ENCODE measurements at regions not wholly inside any gene's neighbourhood (a gene's known extent, or its start where the extent isn't known, plus 50 kb on each side); places are given as distances from the start of the nearest gene placed in this dataset.

- intact Hi-C loops (cut with DNase I), result no loop called here
- no peak for TF ChIP-seq CTCF (IDR thresholded peaks at IDR 0.05)
- TF ChIP-seq POLR2A (IDR thresholded peaks at IDR 0.05), result no peak
- H3K27ac ChIP-seq, result no peak overlapping the region
- no peaks in the 10 kb centered on the region for H3K9me3 ChIP-seq
- no peaks in the 10 kb centered on the region for H3K36me3 ChIP-seq
- H3K4me3 ChIP-seq, result no peak overlapping the region
- H3K4me1 ChIP-seq, result no peaks in the 10 kb centered on the region
- DNase-seq (no peak), ATAC-seq (no peak)
- H3K27me3 ChIP-seq, result no peaks in the 10 kb centered on the region
- WGBS (ENCODE audit: insufficient coverage, low coverage, low lambda C conversion rate, missing lambda C conversion rate), result 72% methylated on average over 3 of the region's 3 CpGs
Measured at GRCh38 chr3:64426551-64426950, 201.3 kb upstream of the PRICKLE2 start.

GRCh38 chr3:64422932-64423331 is 197.7 kb upstream of the PRICKLE2 start:
- 57% methylated on average over 4 of the region's 4 CpGs for WGBS (ENCODE audit: insufficient coverage, low coverage, low lambda C conversion rate, missing lambda C conversion rate)
- no peak for TF ChIP-seq POLR2A (IDR thresholded peaks at IDR 0.05)
- TF ChIP-seq CTCF (IDR thresholded peaks at IDR 0.05), result no peak
- ATAC-seq, result no peak
- no peaks in the 10 kb centered on the region for H3K27me3 ChIP-seq
- intact Hi-C loops (cut with DNase I), result no loop called here
- no peak overlapping the region for H3K4me3 ChIP-seq
- no peak overlapping the region for H3K27ac ChIP-seq
- DNase-seq, result no peak
- H3K9me3 ChIP-seq, result no peaks in the 10 kb centered on the region
- no peaks in the 10 kb centered on the region for H3K4me1 ChIP-seq
- H3K36me3 ChIP-seq, result no peaks in the 10 kb centered on the region

GRCh38 chr3:64422192-64422591 is 196.9 kb upstream of the PRICKLE2 start:
- 56% methylated on average over 7 of the region's 7 CpGs for WGBS (ENCODE audit: insufficient coverage, low coverage, low lambda C conversion rate, missing lambda C conversion rate)

DNA sequence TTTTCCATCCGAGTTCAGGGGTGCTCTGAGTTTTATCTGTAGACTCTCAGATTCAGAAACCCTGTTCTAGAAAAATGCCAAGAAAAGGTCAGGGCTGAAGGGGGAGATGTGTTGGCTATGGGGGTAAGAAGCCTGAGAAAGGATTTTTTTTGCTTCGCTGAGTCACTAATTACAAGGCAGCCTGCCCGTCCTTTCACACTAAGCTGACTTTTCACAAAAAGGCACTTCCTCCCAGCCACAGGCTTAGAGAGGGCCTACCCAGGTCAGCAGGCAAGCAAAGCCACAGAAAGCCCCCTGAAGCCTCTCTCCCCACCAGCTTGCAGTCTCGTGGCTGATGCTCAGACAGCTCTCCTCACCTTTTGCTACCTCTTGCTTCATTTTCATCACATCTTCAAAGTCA is 192.6 kb upstream of the PRICKLE2 start:
- WGBS (ENCODE audit: insufficient coverage, low coverage, low lambda C conversion rate, missing lambda C conversion rate), result 42% methylated on average over 3 of the region's 4 CpGs
- Histone ChIP-seq H3K27me3 (no peaks in the 10 kb centered on the region), H3K9me3 (no peaks in the 10 kb centered on the region), H3K4me1 (no peaks in the 10 kb centered on the region), H3K36me3 (no peaks in the 10 kb centered on the region), H3K27ac (no peak overlapping the region), H3K4me3 (no peak overlapping the region)
- ATAC-seq (no peak), DNase-seq (no peak)
- TF ChIP-seq CTCF (IDR thresholded peaks at IDR 0.05), result no peak
- TF ChIP-seq POLR2A (IDR thresholded peaks at IDR 0.05), result no peak
- intact Hi-C loops (cut with DNase I), result no loop called here

More at GRCh38 chr3:64422192-64422591, 196.9 kb upstream of the PRICKLE2 start:
- Histone ChIP-seq H3K4me1 (no peaks in the 10 kb centered on the region), H3K9me3 (no peaks in the 10 kb centered on the region), H3K27me3 (no peaks in the 10 kb centered on the region), H3K4me3 (no peak overlapping the region), H3K27ac (no peak overlapping the region), H3K36me3 (no peaks in the 10 kb centered on the region)
- TF ChIP-seq POLR2A (IDR thresholded peaks at IDR 0.05) (no peak), CTCF (IDR thresholded peaks at IDR 0.05) (no peak)
- intact Hi-C loops (cut with DNase I), result no loop called here
- ATAC-seq (no peak), DNase-seq (no peak)

DNA sequence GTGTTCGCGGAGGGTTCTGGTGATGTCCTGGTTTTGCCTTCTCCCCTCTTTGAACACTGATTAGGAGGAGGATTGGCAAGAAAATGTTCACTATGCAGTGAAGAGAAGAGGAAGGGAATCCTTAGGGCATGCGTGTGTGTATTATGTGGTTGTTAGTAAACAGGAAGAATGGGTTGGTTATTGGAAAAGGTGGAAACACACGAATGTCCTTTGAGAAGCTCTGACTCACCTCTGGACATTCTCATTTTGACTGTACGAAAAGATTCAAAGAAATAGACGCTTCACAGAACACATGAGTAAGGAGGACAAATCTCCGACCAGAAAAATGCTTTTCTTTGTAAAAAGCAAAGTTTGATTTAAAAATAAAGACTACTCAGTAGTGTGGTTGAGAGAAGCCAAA is 188.8 kb upstream of the PRICKLE2 start:
- Histone ChIP-seq H3K27me3 (no peaks in the 10 kb centered on the region), H3K4me1 (no peaks in the 10 kb centered on the region), H3K9me3 (no peaks in the 10 kb centered on the region), H3K4me3 (no peak overlapping the region), H3K36me3 (no peaks in the 10 kb centered on the region), H3K27ac (no peak overlapping the region)
- DNase-seq (no peak), ATAC-seq (no peak)
- intact Hi-C loops (cut with DNase I), result no loop called here
- 63% methylated on average over 7 of the region's 7 CpGs for whole genome bisulfite sequencing (ENCODE audit: insufficient coverage, low coverage, low lambda C conversion rate, missing lambda C conversion rate)
- TF ChIP-seq CTCF (IDR thresholded peaks at IDR 0.05) (no peak), POLR2A (IDR thresholded peaks at IDR 0.05) (no peak)
